ENCODE measurements at regions not wholly inside any gene's neighbourhood (a gene's known extent, or its start where the extent isn't known, plus 50 kb on each side); places are given as distances from the start of the nearest gene placed in this dataset.

- TF ChIP-seq, protein P1, sequence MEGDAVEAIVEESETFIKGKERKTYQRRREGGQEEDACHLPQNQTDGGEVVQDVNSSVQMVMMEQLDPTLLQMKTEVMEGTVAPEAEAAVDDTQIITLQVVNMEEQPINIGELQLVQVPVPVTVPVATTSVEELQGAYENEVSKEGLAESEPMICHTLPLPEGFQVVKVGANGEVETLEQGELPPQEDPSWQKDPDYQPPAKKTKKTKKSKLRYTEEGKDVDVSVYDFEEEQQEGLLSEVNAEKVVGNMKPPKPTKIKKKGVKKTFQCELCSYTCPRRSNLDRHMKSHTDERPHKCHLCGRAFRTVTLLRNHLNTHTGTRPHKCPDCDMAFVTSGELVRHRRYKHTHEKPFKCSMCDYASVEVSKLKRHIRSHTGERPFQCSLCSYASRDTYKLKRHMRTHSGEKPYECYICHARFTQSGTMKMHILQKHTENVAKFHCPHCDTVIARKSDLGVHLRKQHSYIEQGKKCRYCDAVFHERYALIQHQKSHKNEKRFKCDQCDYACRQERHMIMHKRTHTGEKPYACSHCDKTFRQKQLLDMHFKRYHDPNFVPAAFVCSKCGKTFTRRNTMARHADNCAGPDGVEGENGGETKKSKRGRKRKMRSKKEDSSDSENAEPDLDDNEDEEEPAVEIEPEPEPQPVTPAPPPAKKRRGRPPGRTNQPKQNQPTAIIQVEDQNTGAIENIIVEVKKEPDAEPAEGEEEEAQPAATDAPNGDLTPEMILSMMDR (IDR thresholded peaks at IDR 0.05; ENCODE audit: low read length), result no peak
- TF ChIP-seq EZH2 (IDR thresholded peaks at IDR 0.05; ENCODE audit: borderline replicate concordance, low read length), result no peak
Observed at GRCh38 chr1:221350091-221350490, 391.8 kb downstream of the DUSP10 start.
